AG04449 (cell line): ENCODE measurements at regions not wholly inside any gene's neighbourhood (a gene's known extent, or its start where the extent isn't known, plus 50 kb on each side); places are given as distances from the start of the nearest gene placed in this dataset.

Source experiments
- CTCF ChIA-PET: fragments of 350-600 bp; formaldehyde crosslinking; extraction: SDS; loops from one replicate; lab custom pipeline; 2021; ENCODE audit warnings: antibody characterized with exemption; lab: Yijun Ruan, JAX
- POLR2A ChIA-PET: fragments of 400-600, 350-600 bp; formaldehyde crosslinking; extraction: SDS; loops from one replicate; lab custom pipeline; 2020; ENCODE audit warnings: antibody characterized with exemption, inconsistent platforms; lab: Yijun Ruan, JAX
- DNase-seq: peaks from one replicate; pipeline ENCODE4 v3.0.0-alpha.2; 2010; ENCODE audit warnings: low read depth, low spot score
- H3K4me3 ChIP-seq: 2 replicates; pipeline ENCODE4 v1.5.1; 2011; ENCODE audit warnings: low read depth, mild to moderate bottlenecking, control low read depth, low read length
- TF ChIP-seq, protein P1 (sequence below): IDR thresholded peaks from one replicate; pipeline ENCODE4 v1.5.1; 2011; ENCODE audit warnings: mild to moderate bottlenecking, moderate library complexity, low read length, control low read depth, inconsistent platforms; ENCODE audit not compliant: insufficient read depth; ENCODE audit errors: missing control alignments

DNA sequence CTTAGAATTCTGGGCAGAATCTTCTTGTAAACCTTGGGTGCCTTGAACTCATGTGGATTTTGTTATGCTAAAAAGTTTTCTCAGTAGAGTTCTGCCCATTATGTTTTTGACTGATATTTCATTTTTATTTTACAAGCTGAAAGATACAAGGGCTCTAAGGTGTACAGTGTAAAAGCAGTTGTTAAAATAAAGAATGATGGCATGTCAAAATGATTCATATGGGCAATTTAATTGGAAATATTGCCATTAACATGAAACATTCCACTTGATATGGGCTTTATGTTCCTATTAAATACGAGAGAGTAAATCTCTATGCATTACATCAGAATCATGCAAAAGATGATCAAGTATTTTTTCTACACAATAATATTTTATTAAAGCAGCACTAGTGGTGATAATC, 295.1 kb upstream of the ATP2B1 start:
- ChIA-PET CTCF (interaction anchor here (1.2 kb wide), 1 partner anchor 24 kb away, joined by 4 read pairs; no protein-coding TSS in a partner anchor), POLR2A (no interaction called here)
- no peak for DNase-seq
- no peak overlapping the region for H3K4me3 ChIP-seq
- TF ChIP-seq, protein P1, sequence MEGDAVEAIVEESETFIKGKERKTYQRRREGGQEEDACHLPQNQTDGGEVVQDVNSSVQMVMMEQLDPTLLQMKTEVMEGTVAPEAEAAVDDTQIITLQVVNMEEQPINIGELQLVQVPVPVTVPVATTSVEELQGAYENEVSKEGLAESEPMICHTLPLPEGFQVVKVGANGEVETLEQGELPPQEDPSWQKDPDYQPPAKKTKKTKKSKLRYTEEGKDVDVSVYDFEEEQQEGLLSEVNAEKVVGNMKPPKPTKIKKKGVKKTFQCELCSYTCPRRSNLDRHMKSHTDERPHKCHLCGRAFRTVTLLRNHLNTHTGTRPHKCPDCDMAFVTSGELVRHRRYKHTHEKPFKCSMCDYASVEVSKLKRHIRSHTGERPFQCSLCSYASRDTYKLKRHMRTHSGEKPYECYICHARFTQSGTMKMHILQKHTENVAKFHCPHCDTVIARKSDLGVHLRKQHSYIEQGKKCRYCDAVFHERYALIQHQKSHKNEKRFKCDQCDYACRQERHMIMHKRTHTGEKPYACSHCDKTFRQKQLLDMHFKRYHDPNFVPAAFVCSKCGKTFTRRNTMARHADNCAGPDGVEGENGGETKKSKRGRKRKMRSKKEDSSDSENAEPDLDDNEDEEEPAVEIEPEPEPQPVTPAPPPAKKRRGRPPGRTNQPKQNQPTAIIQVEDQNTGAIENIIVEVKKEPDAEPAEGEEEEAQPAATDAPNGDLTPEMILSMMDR: no peak

DNA sequence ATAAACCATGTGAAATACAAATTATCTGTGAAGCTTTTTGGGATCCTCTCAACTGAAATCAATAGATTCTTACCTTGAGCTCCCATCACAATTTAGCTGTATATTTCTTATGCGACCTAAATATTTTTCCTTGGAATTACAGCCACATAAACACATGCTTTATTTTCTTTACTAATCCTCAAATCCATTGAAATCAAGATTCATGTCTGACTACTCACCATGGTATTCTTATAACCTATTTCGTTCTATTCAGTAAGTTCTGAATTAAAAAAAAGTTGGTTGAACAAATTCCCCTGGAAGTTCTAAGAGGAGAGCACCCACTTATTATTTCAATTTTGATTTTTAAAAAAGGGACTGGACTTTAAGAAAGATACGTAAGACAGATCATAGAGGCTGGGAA, 292.1 kb upstream of the ATP2B1 start:
- ChIA-PET POLR2A (no interaction called here), CTCF (interaction anchor here (1.1 to 1.2 kb wide), 2 partner anchors 9 to 17 kb away, joined by 3 to 4 read pairs; no protein-coding TSS in a partner anchor)
- DNase-seq: no peak
- H3K4me3 ChIP-seq: no peak overlapping the region
- TF ChIP-seq, protein P1: no peak

DNA sequence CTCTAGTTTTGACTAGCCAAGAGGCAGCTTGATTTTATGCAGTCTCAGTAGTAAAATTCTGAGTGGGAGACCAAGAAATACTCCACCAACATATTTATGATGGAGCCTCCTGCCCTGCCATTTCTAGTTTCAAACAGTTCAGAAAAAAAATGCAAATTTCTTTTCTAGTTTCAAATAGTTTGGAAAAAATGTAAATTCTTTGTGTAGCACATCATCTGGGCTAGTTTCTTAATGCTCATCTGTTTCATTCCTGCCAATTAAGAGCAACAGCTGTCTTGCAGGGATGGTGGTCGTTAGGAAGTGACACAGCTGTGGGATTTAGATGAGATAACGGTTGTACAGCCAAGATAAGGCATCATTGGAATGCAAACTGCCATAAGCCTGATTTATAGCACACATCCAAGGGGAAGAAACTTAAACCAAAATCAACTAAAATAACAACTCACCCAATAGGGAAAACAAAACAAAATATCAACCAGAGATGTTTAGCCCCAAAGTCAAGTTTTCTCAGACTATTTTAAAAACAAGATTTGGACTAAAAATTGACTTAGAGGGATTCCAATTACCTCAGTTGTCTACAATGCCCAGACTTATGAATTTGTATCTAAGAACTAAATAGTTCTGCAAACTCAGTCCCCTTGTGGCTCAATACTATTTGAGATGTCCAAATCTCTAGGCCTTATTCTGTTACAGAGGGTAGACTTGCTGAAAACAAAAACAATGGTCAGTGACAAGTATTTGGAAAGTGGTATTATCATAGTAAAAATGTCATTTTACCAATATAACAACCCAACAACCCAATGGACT, 291.3 kb upstream of the ATP2B1 start:
- ChIA-PET POLR2A (interaction anchor here (0.9 kb wide), 1 partner anchor 290 kb away, joined by 3 read pairs; no protein-coding TSS in a partner anchor), CTCF (interaction anchor here (0.8 kb wide), 1 partner anchor 9 kb away, joined by 3 read pairs; no protein-coding TSS in a partner anchor)
- TF ChIP-seq, protein P1: no peak
- DNase-seq: peak; percentile 70
- no peak overlapping the region for H3K4me3 ChIP-seq

DNA sequence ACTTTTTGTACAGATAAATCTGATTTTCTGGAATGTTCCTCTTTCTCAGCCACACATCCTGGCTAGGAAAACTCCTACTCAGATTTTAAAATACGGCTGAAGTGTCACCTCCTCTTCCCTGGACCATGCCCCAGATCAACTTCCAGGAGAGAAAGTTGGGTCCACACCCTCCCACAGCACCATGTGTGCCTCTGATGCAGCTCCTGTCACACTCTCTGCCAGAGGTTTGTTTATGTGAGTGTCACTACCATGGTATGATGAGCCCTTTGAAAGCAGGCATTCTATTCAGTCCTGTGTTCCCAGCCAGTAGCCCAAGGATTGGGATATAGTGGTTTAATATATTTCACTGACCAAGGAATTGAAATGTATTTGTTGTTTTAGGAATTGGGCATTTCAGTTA, 287.2 kb upstream of the ATP2B1 start:
- no peak for DNase-seq
- no peak overlapping the region for H3K4me3 ChIP-seq
- ChIA-PET CTCF (no interaction called here), POLR2A (no interaction called here)
- TF ChIP-seq, protein P1: no peak

DNA sequence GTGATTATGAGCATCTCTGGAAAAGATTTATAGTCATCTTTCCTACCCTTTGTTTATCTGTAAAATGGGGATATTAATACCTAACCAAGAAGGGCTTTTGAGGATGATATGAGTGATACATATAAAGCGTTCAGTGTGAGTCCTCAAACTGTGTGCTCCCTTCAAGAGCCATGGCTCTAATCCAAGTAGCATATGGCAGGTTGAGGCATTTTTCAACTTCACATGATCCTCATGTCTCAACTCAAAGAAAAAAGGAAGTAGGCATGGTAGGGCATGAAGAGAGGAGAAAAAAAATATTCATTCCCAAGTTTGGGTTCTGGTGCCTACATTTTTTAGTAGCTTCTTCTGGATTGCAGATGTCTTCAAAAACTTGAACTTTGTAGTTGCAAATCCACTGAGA, 286.3 kb upstream of the ATP2B1 start:
- no peak for DNase-seq
- CTCF ChIA-PET: no interaction called here
- TF ChIP-seq, protein P1: no peak
- POLR2A ChIA-PET: no interaction called here
- H3K4me3 ChIP-seq: no peak overlapping the region

DNA sequence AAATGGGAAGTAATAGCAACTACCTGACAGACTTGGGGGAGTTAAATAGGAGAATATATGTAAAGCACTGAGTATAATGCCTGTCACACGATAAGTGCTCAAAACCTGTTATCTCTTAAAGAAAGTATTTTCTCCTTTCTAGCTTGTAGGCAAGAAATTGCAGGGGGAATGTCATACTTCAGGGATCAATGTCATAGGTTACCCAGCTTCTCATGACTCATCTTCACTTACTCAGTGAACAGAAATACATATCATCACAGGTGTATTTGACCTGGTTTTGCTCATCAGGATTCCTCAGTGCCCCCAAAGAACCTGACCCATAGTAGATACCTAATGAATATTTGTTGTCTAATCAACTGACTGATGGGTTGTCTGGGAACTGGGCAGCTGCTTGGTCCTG, 285.0 kb upstream of the ATP2B1 start:
- POLR2A ChIA-PET: no interaction called here
- no peak overlapping the region for H3K4me3 ChIP-seq
- CTCF ChIA-PET: no interaction called here
- no peak for DNase-seq
- TF ChIP-seq, protein P1: no peak
